Naive B cell (primary cell): ENCODE measurements at regions not wholly inside any gene's neighbourhood (a gene's known extent, or its start where the extent isn't known, plus 50 kb on each side); places are given as distances from the start of the nearest gene placed in this dataset.

Experiments used
- ATAC-seq, 2 donors: fragments of 150-1000 bp; cut with Tn5 transposase; 2 replicates each; pipeline ENCODE4 v1.10.0; 2021; ENCODE audit warnings: low read depth in 2 of 2, mild to moderate bottlenecking in 2 of 2, moderate library complexity in 2 of 2
- DNase-seq: peaks from one replicate; pipeline ENCODE4 v3.0.0; 2022
- H3K27ac Mint-ChIP-seq, 6 donors: one replicate each; pipeline ENCODE4 v1.8.0; 2020 to 2022; ENCODE audit warnings: mild to moderate bottlenecking in 6 of 6, mixed read lengths in 6 of 6, moderate library complexity in 5 of 6, inconsistent platforms in 2 of 6
- H3K27me3 Mint-ChIP-seq, 3 donors: one replicate each; pipeline ENCODE4 v1.8.0; 2021 to 2022; ENCODE audit warnings: mixed read lengths in 3 of 3, mild to moderate bottlenecking in 1 of 3
- H3K36me3 Mint-ChIP-seq, 2 donors: one replicate each; pipeline ENCODE4 v1.8.0; 2020 to 2022; ENCODE audit warnings: mixed read lengths in 2 of 2, inconsistent platforms in 1 of 2, mild to moderate bottlenecking in 1 of 2
- H3K4me1 Mint-ChIP-seq, 3 donors: one replicate each; pipeline ENCODE4 v1.8.0; 2020 to 2022; ENCODE audit warnings: mixed read lengths in 3 of 3, inconsistent platforms in 1 of 3, mild to moderate bottlenecking in 1 of 3, moderate library complexity in 1 of 3
- H3K4me3 Mint-ChIP-seq, 8 donors: one replicate each; pipeline ENCODE4 v1.8.0; 2020 to 2022; ENCODE audit warnings: mild to moderate bottlenecking in 8 of 8, mixed read lengths in 8 of 8, moderate library complexity in 8 of 8, inconsistent platforms in 2 of 8
- H3K9me3 Mint-ChIP-seq, 7 donors: one replicate each; pipeline ENCODE4 v1.8.0; 2020 to 2022; ENCODE audit warnings: mixed read lengths in 7 of 7, mild to moderate bottlenecking in 5 of 7, inconsistent platforms in 2 of 7, moderate library complexity in 1 of 7

- Mint-ChIP-seq H3K36me3 (no peaks in the 10 kb centered on the region), H3K9me3 (peaks cover 0 to 6% (median 3%) of the 10 kb centered on the region in 7 donors), H3K4me3 (no peak overlapping the region), H3K27me3 (no peaks in the 10 kb centered on the region), H3K4me1 (no peaks in the 10 kb centered on the region), H3K27ac (no peak overlapping the region)
- ATAC-seq (no peak), DNase-seq (no peak)
These were observed 120.9 kb upstream of the COL3A1 start for GRCh38 chr2:188853307-188853706.

- no peak for DNase-seq
- H3K4me3 Mint-ChIP-seq = no peak overlapping the region
- H3K9me3 Mint-ChIP-seq = peaks cover 3 to 23% (median 16%) of the 10 kb centered on the region in 7 donors
- H3K27me3 Mint-ChIP-seq = no peaks in the 10 kb centered on the region
- no peaks in the 10 kb centered on the region for H3K4me1 Mint-ChIP-seq
- no peaks in the 10 kb centered on the region for H3K36me3 Mint-ChIP-seq
- no peak for ATAC-seq
- no peak overlapping the region for H3K27ac Mint-ChIP-seq
These were observed 108.5 kb upstream of the COL3A1 start for GRCh38 chr2:188865681-188866080.

- ATAC-seq (no peak), DNase-seq (no peak)
- no peak overlapping the region for H3K27ac Mint-ChIP-seq
- H3K4me1 Mint-ChIP-seq = no peaks in the 10 kb centered on the region
- H3K4me3 Mint-ChIP-seq = no peak overlapping the region
- H3K36me3 Mint-ChIP-seq = no peaks in the 10 kb centered on the region
- no peaks in the 10 kb centered on the region for H3K27me3 Mint-ChIP-seq
- peaks cover 3 to 23% (median 10%) of the 10 kb centered on the region in 7 donors for H3K9me3 Mint-ChIP-seq
These were observed 104.6 kb upstream of the COL3A1 start for GRCh38 chr2:188869550-188869949.

- no peak for DNase-seq
- Mint-ChIP-seq H3K4me1 (no peaks in the 10 kb centered on the region), H3K4me3 (no peak overlapping the region), H3K36me3 (no peaks in the 10 kb centered on the region), H3K27ac (no peak overlapping the region), H3K27me3 (no peaks in the 10 kb centered on the region), H3K9me3 (peaks cover 3 to 19% (median 11%) of the 10 kb centered on the region in 7 donors)
- no peak for ATAC-seq
These were observed 103.9 kb upstream of the COL3A1 start for GRCh38 chr2:188870289-188870688.

- H3K27ac Mint-ChIP-seq = no peak overlapping the region
- ATAC-seq (no peak), DNase-seq (no peak)
- peaks cover 0 to 5% (median 0%) of the 10 kb centered on the region in 7 donors for H3K9me3 Mint-ChIP-seq
- H3K27me3 Mint-ChIP-seq = no peaks in the 10 kb centered on the region
- no peaks in the 10 kb centered on the region for H3K36me3 Mint-ChIP-seq
- H3K4me1 Mint-ChIP-seq = no peaks in the 10 kb centered on the region
- no peak overlapping the region for H3K4me3 Mint-ChIP-seq
These were observed 99.1 kb upstream of the COL3A1 start for GRCh38 chr2:188875104-188875503.

- Mint-ChIP-seq H3K4me3 (no peak overlapping the region), H3K27me3 (no peaks in the 10 kb centered on the region), H3K36me3 (no peaks in the 10 kb centered on the region), H3K27ac (no peak overlapping the region), H3K4me1 (no peaks in the 10 kb centered on the region), H3K9me3 (peaks cover 0 to 16% (median 4%) of the 10 kb centered on the region in 7 donors)
- DNase-seq (no peak), ATAC-seq (no peak)
These were observed 95.5 kb upstream of the COL3A1 start for GRCh38 chr2:188878716-188879115.

- H3K4me3 Mint-ChIP-seq = no peak overlapping the region
- H3K27ac Mint-ChIP-seq = no peak overlapping the region
- H3K27me3 Mint-ChIP-seq = no peaks in the 10 kb centered on the region
- no peak for ATAC-seq
- H3K9me3 Mint-ChIP-seq = peaks cover 0 to 16% (median 3%) of the 10 kb centered on the region in 7 donors
- H3K36me3 Mint-ChIP-seq = no peaks in the 10 kb centered on the region
- H3K4me1 Mint-ChIP-seq = no peaks in the 10 kb centered on the region
- DNase-seq = no peak
These were observed 93.4 kb upstream of the COL3A1 start for GRCh38 chr2:188880740-188881139.

- ATAC-seq = no peak
- H3K4me3 Mint-ChIP-seq = no peak overlapping the region
- no peak overlapping the region for H3K27ac Mint-ChIP-seq
- no peak for DNase-seq
- H3K36me3 Mint-ChIP-seq = no peaks in the 10 kb centered on the region
- no peaks in the 10 kb centered on the region for H3K27me3 Mint-ChIP-seq
- no peaks in the 10 kb centered on the region for H3K4me1 Mint-ChIP-seq
- peaks cover 0 to 16% (median 3%) of the 10 kb centered on the region in 7 donors for H3K9me3 Mint-ChIP-seq
These were observed 92.7 kb upstream of the COL3A1 start for GRCh38 chr2:188881434-188881833.

- Mint-ChIP-seq H3K27ac (no peak overlapping the region), H3K4me3 (no peak overlapping the region), H3K36me3 (no peaks in the 10 kb centered on the region), H3K4me1 (no peaks in the 10 kb centered on the region), H3K27me3 (no peaks in the 10 kb centered on the region), H3K9me3 (peaks cover 1 to 16% (median 8%) of the 10 kb centered on the region in 7 donors)
- no peak for DNase-seq
- ATAC-seq = no peak
These were observed 90.1 kb upstream of the COL3A1 start for GRCh38 chr2:188884046-188884445.

- no peak overlapping the region for H3K27ac Mint-ChIP-seq
- no peaks in the 10 kb centered on the region for H3K4me1 Mint-ChIP-seq
- no peak overlapping the region for H3K4me3 Mint-ChIP-seq
These were observed 89.7 kb upstream of the COL3A1 start for GRCh38 chr2:188884517-188884916.

GRCh38 chr2:188889187-188889586 is 85.0 kb upstream of the COL3A1 start:
- ATAC-seq (no peak), DNase-seq (no peak)
- Mint-ChIP-seq H3K9me3 (peaks cover 4 to 18% (median 5%) of the 10 kb centered on the region in 7 donors), H3K27me3 (no peaks in the 10 kb centered on the region), H3K4me1 (no peaks in the 10 kb centered on the region), H3K27ac (no peak overlapping the region), H3K36me3 (no peaks in the 10 kb centered on the region), H3K4me3 (no peak overlapping the region)

More at GRCh38 chr2:188884517-188884916, 89.7 kb upstream of the COL3A1 start:
- Mint-ChIP-seq H3K27me3 (no peaks in the 10 kb centered on the region), H3K36me3 (no peaks in the 10 kb centered on the region), H3K9me3 (peaks cover 1 to 13% (median 8%) of the 10 kb centered on the region in 7 donors)
- DNase-seq (no peak), ATAC-seq (no peak)

GRCh38 chr2:188890755-188891154 is 83.4 kb upstream of the COL3A1 start:
- no peaks in the 10 kb centered on the region for H3K27me3 Mint-ChIP-seq
- peaks cover 4 to 18% (median 5%) of the 10 kb centered on the region in 7 donors for H3K9me3 Mint-ChIP-seq
- H3K4me1 Mint-ChIP-seq = no peaks in the 10 kb centered on the region
- no peak overlapping the region for H3K27ac Mint-ChIP-seq
- ATAC-seq (no peak), DNase-seq (no peak)
- H3K36me3 Mint-ChIP-seq = no peaks in the 10 kb centered on the region
- no peak overlapping the region for H3K4me3 Mint-ChIP-seq

GRCh38 chr2:188892636-188893035 is 81.5 kb upstream of the COL3A1 start:
- Mint-ChIP-seq H3K4me3 (no peak overlapping the region), H3K36me3 (no peaks in the 10 kb centered on the region), H3K9me3 (peaks cover 4 to 14% (median 5%) of the 10 kb centered on the region in 7 donors), H3K4me1 (no peaks in the 10 kb centered on the region), H3K27me3 (no peaks in the 10 kb centered on the region), H3K27ac (no peak overlapping the region)
- ATAC-seq (no peak), DNase-seq (no peak)

GRCh38 chr2:188893972-188894371 is 80.2 kb upstream of the COL3A1 start:
- H3K27ac Mint-ChIP-seq = no peak overlapping the region
- H3K4me3 Mint-ChIP-seq = no peak overlapping the region
- no peaks in the 10 kb centered on the region for H3K4me1 Mint-ChIP-seq
- peaks cover 2 to 10% (median 5%) of the 10 kb centered on the region in 7 donors for H3K9me3 Mint-ChIP-seq
- no peaks in the 10 kb centered on the region for H3K36me3 Mint-ChIP-seq
- H3K27me3 Mint-ChIP-seq = no peaks in the 10 kb centered on the region
- no peak for DNase-seq
- ATAC-seq = no peak

GRCh38 chr2:188894979-188895378 is 79.2 kb upstream of the COL3A1 start:
- Mint-ChIP-seq H3K36me3 (no peaks in the 10 kb centered on the region), H3K4me3 (no peak overlapping the region), H3K4me1 (no peaks in the 10 kb centered on the region), H3K9me3 (peaks cover 2 to 10% (median 5%) of the 10 kb centered on the region in 7 donors), H3K27ac (no peak overlapping the region), H3K27me3 (no peaks in the 10 kb centered on the region)
- no peak for ATAC-seq
- DNase-seq = no peak
